K562 (cell line): ENCODE measurements at regions not wholly inside any gene's neighbourhood (a gene's known extent, or its start where the extent isn't known, plus 50 kb on each side); places are given as distances from the start of the nearest gene placed in this dataset.

Experiments used
- ATAC-seq: fragments of 200-7000 bp; cut with Tn5 transposase; 3 replicates; pipeline ENCODE4 v1.9.1; 2020; ENCODE audit warnings: moderate library complexity
- BruUV-seq: library from RNA; stranded (reverse); fragments of 400-500 nt; replicated peaks from 2 replicates; lab custom pipeline; 2021; lab: Mats Ljungman, UMichigan
- CTCF ChIA-PET: fragments of 300-600 bp; formaldehyde crosslinking; extraction: SDS; loops from one replicate; lab custom pipeline; 2021; ENCODE audit warnings: low intra/inter-chr PET ratio; lab: Yijun Ruan, JAX
- POLR2A ChIA-PET: fragments of 300-600, 350-650 bp; sonication (Branson Sonifier 250); formaldehyde crosslinking; extraction: SDS; loops from one replicate; lab custom pipeline; 2021; ENCODE audit warnings: antibody characterized with exemption, inconsistent platforms; lab: Yijun Ruan, JAX
- DNase-seq, 4 experiments: peaks; one replicate each; pipeline versions ENCODE4 v3.0.0 to v3.0.0-alpha.2; 2011 to 2018; ENCODE audit warnings: low spot score in 3 of 4, mixed read lengths in 3 of 4; ENCODE audit errors: extremely low read depth in 1 of 4
- FAIRE-seq: peaks from 2 replicates; lab custom pipeline; 2011; peaks lifted over from hg19 to GRCh38; lab: Jason Lieb, UNC
- H2AFZ ChIP-seq: 2 replicates; pipeline ENCODE4 v1.6.0; 2011; ENCODE audit warnings: low read depth, low read length, control low read depth, inconsistent platforms
- H3K27ac ChIP-seq: fragments of 200-600 bp; 3 replicates; pipeline ENCODE4 v1.8.0; 2011; ENCODE audit warnings: low read depth, mild to moderate bottlenecking, control low read depth, inconsistent platforms, low read length, moderate library complexity, mixed read lengths; ENCODE audit errors: extremely low read depth
- H3K27me3 ChIP-seq, 2 experiments: fragments of 300-600 bp in 1 of 2; 2 replicates in 1 of 2; 3 replicates in 1 of 2; pipeline versions ENCODE4 v1.6.0 to v1.8.0; 2011; ENCODE audit warnings: inconsistent platforms in 2 of 2, low read length in 2 of 2, mild to moderate bottlenecking in 1 of 2, mixed read lengths in 1 of 2, moderate library complexity in 1 of 2; ENCODE audit not compliant: control insufficient read depth in 2 of 2, insufficient read depth in 2 of 2
- H3K36me3 ChIP-seq: fragments of 300-600 bp; 3 replicates; pipeline ENCODE4 v1.8.0; 2011; ENCODE audit warnings: mild to moderate bottlenecking, low read length, inconsistent platforms; ENCODE audit not compliant: control insufficient read depth, insufficient read depth
- H3K4me1 ChIP-seq, 2 experiments: fragments of 200-600 bp in 1 of 2; replicated peaks in 1 of 2; 2 replicates in 1 of 2; 3 replicates in 1 of 2; pipeline versions ENCODE4 v1.5.1 to v1.8.0; 2011; ENCODE audit warnings: inconsistent platforms in 2 of 2, low read length in 2 of 2, mild to moderate bottlenecking in 1 of 2, mixed read lengths in 1 of 2, moderate library complexity in 1 of 2; ENCODE audit not compliant: control insufficient read depth in 2 of 2, insufficient read depth in 2 of 2
- H3K4me2 ChIP-seq: 2 replicates; pipeline ENCODE4 v1.6.1; 2011; ENCODE audit warnings: low read length, control low read depth, inconsistent platforms, mixed read lengths; ENCODE audit not compliant: insufficient read depth
- H3K4me3 ChIP-seq: fragments of 200-600 bp; sonication (generic), shearing (Covaris generic); 2 replicates; pipeline ENCODE4 v1.5.1; 2016; ENCODE audit warnings: control low read depth, inconsistent platforms
- H3K79me2 ChIP-seq: fragments of 200-600 bp; 3 replicates; pipeline ENCODE4 v1.8.0; 2011; ENCODE audit warnings: low read length, inconsistent platforms; ENCODE audit not compliant: control insufficient read depth, insufficient read depth
- H3K9ac ChIP-seq, 2 experiments: 2 replicates each; pipeline versions ENCODE4 v1.6.0 to v1.6.1; 2011; ENCODE audit warnings: low read depth in 2 of 2, low read length in 2 of 2, control low read depth in 1 of 2, inconsistent platforms in 1 of 2, mild to moderate bottlenecking in 1 of 2, mixed read lengths in 1 of 2; ENCODE audit not compliant: insufficient read depth in 1 of 2
- H3K9me1 ChIP-seq: one replicate; pipeline ENCODE4 v1.6.0; 2011; ENCODE audit warnings: inconsistent platforms, mild to moderate bottlenecking, low read length, moderate library complexity; ENCODE audit not compliant: control insufficient read depth, insufficient read depth
- H3K9me3 ChIP-seq: replicated peaks from 2 replicates; pipeline ENCODE4 v1.5.1; 2011; ENCODE audit warnings: low read depth, low read length, inconsistent platforms; ENCODE audit not compliant: control insufficient read depth, insufficient read depth
- H4K20me1 ChIP-seq: replicated peaks from 2 replicates; pipeline ENCODE4 v1.6.1; 2011; ENCODE audit warnings: low read length, inconsistent platforms, mixed read lengths; ENCODE audit not compliant: control insufficient read depth, insufficient read depth
- ARID1B ChIP-seq: fragments of 450-650 bp; IDR thresholded peaks from 2 replicates; pipeline ENCODE4 v1.6.1; 2016; ENCODE audit warnings: antibody characterized with exemption, mild to moderate bottlenecking, inconsistent platforms
- ATF7 ChIP-seq: fragments of 450-650 bp; IDR thresholded peaks from 2 replicates; pipeline ENCODE4 v1.7.1; 2014; ENCODE audit warnings: mild to moderate bottlenecking, moderate library complexity
- CHD2 ChIP-seq: IDR thresholded peaks from 2 replicates; pipeline ENCODE4 v1.6.1; 2011; ENCODE audit warnings: low read depth, low read length
- CREB1 ChIP-seq, 2 experiments: sonication (generic) in 1 of 2; formaldehyde crosslinking in 1 of 2; IDR thresholded peaks; 2 replicates each; pipeline versions ENCODE4 v1.6.1 to v1.8.0; 2012 to 2022; ENCODE audit warnings: inconsistent platforms in 1 of 2, mild to moderate bottlenecking in 1 of 2, missing genetic modification reagents in 1 of 2, moderate library complexity in 1 of 2
- EHMT2 ChIP-seq: fragments of 450-650 bp; IDR thresholded peaks from 2 replicates; pipeline ENCODE4 v1.6.1; 2018; ENCODE audit warnings: antibody characterized with exemption
- GTF2B ChIP-seq: IDR thresholded peaks from 2 replicates; pipeline ENCODE4 v1.6.1; 2011; ENCODE audit not compliant: insufficient read length; ENCODE audit errors: extremely low read depth
- HBP1 ChIP-seq: fragments of 450-650 bp; formaldehyde crosslinking; IDR thresholded peaks from 2 replicates; pipeline ENCODE4 v1.4.0; 2022; ENCODE audit warnings: missing genetic modification characterization
- HMG20B ChIP-seq: fragments of 250-450 bp; sonication (Bioruptor Pico); IDR thresholded peaks from 2 replicates; pipeline ENCODE4 v1.5.0; 2021; ENCODE audit warnings: mild to moderate bottlenecking
- IRF9 ChIP-seq: fragments of 450-650 bp; IDR thresholded peaks from 2 replicates; pipeline ENCODE4 v1.6.1; 2016; ENCODE audit warnings: missing biosample characterization, missing genetic modification characterization
- NCOA4 ChIP-seq: fragments of 450-650 bp; IDR thresholded peaks from 2 replicates; pipeline ENCODE4 v1.6.1; 2018; ENCODE audit warnings: mild to moderate bottlenecking; ENCODE audit not compliant: partially characterized antibody
- RBM14 ChIP-seq: fragments of 200-400 bp; formaldehyde crosslinking; IDR thresholded peaks from 2 replicates; pipeline ENCODE4 v1.6.1; 2018; ENCODE audit warnings: low read depth, mild to moderate bottlenecking, low read length, moderate library complexity, borderline replicate concordance; ENCODE audit not compliant: insufficient read depth
- SAFB ChIP-seq: fragments of 200-400 bp; formaldehyde crosslinking; IDR thresholded peaks from 2 replicates; pipeline ENCODE4 v1.6.1; 2017; ENCODE audit warnings: low read depth, low read length, borderline replicate concordance
- TFE3 ChIP-seq: fragments of 450-650 bp; formaldehyde crosslinking; IDR thresholded peaks from 2 replicates; pipeline ENCODE4 v1.4.0; 2020; ENCODE audit warnings: mild to moderate bottlenecking, mixed read lengths
- ZBTB2 ChIP-seq: fragments of 450-650 bp; IDR thresholded peaks from 2 replicates; pipeline ENCODE4 v1.6.1; 2016; ENCODE audit warnings: antibody characterized with exemption
- ZNF197 ChIP-seq: fragments of 200-800 bp; sonication (Bioruptor generic); IDR thresholded peaks from 2 replicates; pipeline ENCODE4 v1.6.1; 2016; ENCODE audit warnings: low read depth, missing genetic modification characterization, missing compliant biosample characterization
- ZNF232 ChIP-seq: sonication (generic); formaldehyde crosslinking; IDR thresholded peaks from 2 replicates; pipeline ENCODE4 v1.8.0; 2022; ENCODE audit warnings: mild to moderate bottlenecking, missing genetic modification reagents
- ZNF766 ChIP-seq: fragments of 200-800 bp; sonication (Bioruptor generic); conservative IDR thresholded peaks from 2 replicates; pipeline ENCODE4 v1.6.1; 2016; ENCODE audit warnings: missing genetic modification characterization, missing compliant biosample characterization
- in situ Hi-C: fragments of 300-500 bp; cut with MboI; formaldehyde crosslinking; loops from 4 replicates; pipeline ENCODE4 v1.15.0; 2018; ENCODE audit warnings: inconsistent platforms, mixed read lengths
- intact Hi-C: fragments of 100-400 bp; cut with micrococcal nuclease; formaldehyde crosslinking; loops from 2 replicates; pipeline ENCODE4 v1.14.2; 2022

GRCh38 chr5:21424907-21425306 is 1428.2 kb downstream of the CDH12 start (continued):
- TF ChIP-seq SAFB (no peak), IRF9 (tag) (no peak), HMG20B (CRISPR knock-in tag) (no peak), CHD2 (no peak), GTF2B (no peak), EHMT2 (no peak), HBP1 (CRISPR knock-in tag) (no peak), ARID1B (no peak)
- TF ChIP-seq, all 486 proteins: peak for 0

- CTCF ChIA-PET: no interaction called here
- intact Hi-C loops: no loop called here
- DNase-seq (no peak), ATAC-seq (no peak), FAIRE-seq (no peak)
- Histone ChIP-seq H3K9me3 (no peaks in the 10 kb centered on the region), H3K79me2 (no peaks in the 10 kb centered on the region), H3K27me3 (no peaks in the 10 kb centered on the region), H4K20me1 (no peaks in the 10 kb centered on the region), H3K4me1 (no peaks in the 10 kb centered on the region), H3K9ac (no peak overlapping the region), H2AFZ (no peak overlapping the region), H3K36me3 (no peaks in the 10 kb centered on the region), H3K4me3 (no peak overlapping the region), H3K4me2 (no peak overlapping the region), H3K9me1 (no peaks in the 10 kb centered on the region), H3K27ac (no peak overlapping the region)
- in situ Hi-C loops: no loop called here
- no TSS peak for BruUV-seq
- POLR2A ChIA-PET: no interaction called here
- TF ChIP-seq TFE3 (CRISPR knock-in tag) (no peak), ZBTB2 (no peak), ATF7 (no peak), CREB1 (IDR thresholded peaks at IDR 0.05) (no peak), CREB1 (CRISPR knock-in tag; IDR thresholded peaks at IDR 0.05) (no peak), ZNF197 (CRISPR knock-in tag) (no peak), ZNF766 (no peak), RBM14 (no peak), ZNF232 (CRISPR knock-in tag) (no peak), NCOA4 (no peak)
These were observed 1431.4 kb upstream of the CDH18 start for GRCh38 chr5:21419383-21419782.
